MCF 10A (cell line): ENCODE measurements at regions not wholly inside any gene's neighbourhood (a gene's known extent, or its start where the extent isn't known, plus 50 kb on each side); places are given as distances from the start of the nearest gene placed in this dataset.
A peak's percentile ranks its signal among the peaks of the same experiment; 100 is the strongest.

Experiments used
- BruUV-seq: library from RNA; stranded (reverse); fragments of 400-500 nt; replicated peaks from 2 replicates; lab custom pipeline; 2021; lab: Mats Ljungman, UMichigan
- CTCF ChIA-PET: fragments of 300-600 bp; sonication (Branson Sonifier 250); formaldehyde crosslinking; extraction: SDS; loops from one replicate; lab custom pipeline; 2021; ENCODE audit warnings: antibody characterized with exemption, inconsistent platforms; lab: Yijun Ruan, JAX
- POLR2A ChIA-PET: fragments of 300-600, 350-650 bp; sonication (Branson Sonifier 250); formaldehyde crosslinking; extraction: SDS; loops from one replicate; lab custom pipeline; 2020; ENCODE audit warnings: antibody characterized with exemption, inconsistent platforms; lab: Yijun Ruan, JAX
- DNase-seq: peaks from one replicate; pipeline ENCODE4 v3.0.0-alpha.2; 2018; ENCODE audit not compliant: unreplicated experiment
- H3K27ac Mint-ChIP-seq: one replicate; pipeline ENCODE4 v1.8.0; 2022; ENCODE audit warnings: mild to moderate bottlenecking, low read depth, mixed read lengths; ENCODE audit not compliant: unreplicated experiment
- H3K27me3 Mint-ChIP-seq: one replicate; pipeline ENCODE4 v1.8.0; 2022; ENCODE audit warnings: mixed read lengths; ENCODE audit not compliant: insufficient read depth, unreplicated experiment
- H3K36me3 Mint-ChIP-seq: one replicate; pipeline ENCODE4 v1.8.0; 2022; ENCODE audit warnings: mild to moderate bottlenecking, moderate library complexity, mixed read lengths; ENCODE audit not compliant: insufficient read depth, unreplicated experiment
- H3K4me1 Mint-ChIP-seq: one replicate; pipeline ENCODE4 v1.8.0; 2022; ENCODE audit warnings: mixed read lengths; ENCODE audit not compliant: insufficient read depth, unreplicated experiment
- H3K4me3 Mint-ChIP-seq: one replicate; pipeline ENCODE4 v1.8.0; 2022; ENCODE audit warnings: mild to moderate bottlenecking, moderate library complexity, mixed read lengths; ENCODE audit not compliant: unreplicated experiment
- H3K9me3 Mint-ChIP-seq: one replicate; pipeline ENCODE4 v1.8.0; 2022; ENCODE audit warnings: mixed read lengths; ENCODE audit not compliant: unreplicated experiment
- intact Hi-C: fragments of 100-400 bp; cut with micrococcal nuclease; formaldehyde crosslinking; loops from 2 replicates; pipeline ENCODE4 v1.14.1; 2022
- TF ChIP-seq, protein P1 (sequence below): fragments of 200-600 bp; IDR thresholded peaks from one replicate; pipeline ENCODE4 v1.8.0; 2022; ENCODE audit warnings: antibody characterized with exemption, mild to moderate bottlenecking; ENCODE audit not compliant: unreplicated experiment

DNA sequence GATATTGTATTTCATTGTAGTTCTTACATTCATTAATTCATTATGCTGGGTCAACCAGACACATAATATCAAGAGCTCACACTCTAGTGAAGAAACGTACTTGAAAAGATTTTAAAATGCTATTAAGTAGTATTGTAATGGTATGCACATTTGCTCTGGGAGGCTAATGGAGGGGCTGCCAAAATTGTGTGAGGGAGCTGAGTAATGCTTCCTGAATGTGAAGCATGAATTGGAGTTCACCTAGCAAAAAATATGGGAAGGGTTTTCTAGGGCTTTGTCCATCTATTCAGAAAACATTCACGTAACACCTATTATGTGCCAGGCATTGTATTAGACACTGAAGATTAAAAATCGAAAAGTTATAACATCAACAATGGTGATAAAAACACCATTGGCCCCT lies 403.8 kb upstream of the PDE3A start:
- H3K27ac Mint-ChIP-seq, result no peak overlapping the region
- TF ChIP-seq, protein P1, sequence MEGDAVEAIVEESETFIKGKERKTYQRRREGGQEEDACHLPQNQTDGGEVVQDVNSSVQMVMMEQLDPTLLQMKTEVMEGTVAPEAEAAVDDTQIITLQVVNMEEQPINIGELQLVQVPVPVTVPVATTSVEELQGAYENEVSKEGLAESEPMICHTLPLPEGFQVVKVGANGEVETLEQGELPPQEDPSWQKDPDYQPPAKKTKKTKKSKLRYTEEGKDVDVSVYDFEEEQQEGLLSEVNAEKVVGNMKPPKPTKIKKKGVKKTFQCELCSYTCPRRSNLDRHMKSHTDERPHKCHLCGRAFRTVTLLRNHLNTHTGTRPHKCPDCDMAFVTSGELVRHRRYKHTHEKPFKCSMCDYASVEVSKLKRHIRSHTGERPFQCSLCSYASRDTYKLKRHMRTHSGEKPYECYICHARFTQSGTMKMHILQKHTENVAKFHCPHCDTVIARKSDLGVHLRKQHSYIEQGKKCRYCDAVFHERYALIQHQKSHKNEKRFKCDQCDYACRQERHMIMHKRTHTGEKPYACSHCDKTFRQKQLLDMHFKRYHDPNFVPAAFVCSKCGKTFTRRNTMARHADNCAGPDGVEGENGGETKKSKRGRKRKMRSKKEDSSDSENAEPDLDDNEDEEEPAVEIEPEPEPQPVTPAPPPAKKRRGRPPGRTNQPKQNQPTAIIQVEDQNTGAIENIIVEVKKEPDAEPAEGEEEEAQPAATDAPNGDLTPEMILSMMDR, result no peak
- peaks cover 12% of the 10 kb centered on the region for H3K4me1 Mint-ChIP-seq
- no peak overlapping the region for H3K4me3 Mint-ChIP-seq
- no peaks in the 10 kb centered on the region for H3K9me3 Mint-ChIP-seq
- ChIA-PET CTCF (no interaction called here), POLR2A (no interaction called here)
- H3K27me3 Mint-ChIP-seq, result peaks cover 7% of the 10 kb centered on the region
- no TSS peak for BruUV-seq
- no peaks in the 10 kb centered on the region for H3K36me3 Mint-ChIP-seq
- no peak for DNase-seq
- intact Hi-C loops, result no loop called here

DNA sequence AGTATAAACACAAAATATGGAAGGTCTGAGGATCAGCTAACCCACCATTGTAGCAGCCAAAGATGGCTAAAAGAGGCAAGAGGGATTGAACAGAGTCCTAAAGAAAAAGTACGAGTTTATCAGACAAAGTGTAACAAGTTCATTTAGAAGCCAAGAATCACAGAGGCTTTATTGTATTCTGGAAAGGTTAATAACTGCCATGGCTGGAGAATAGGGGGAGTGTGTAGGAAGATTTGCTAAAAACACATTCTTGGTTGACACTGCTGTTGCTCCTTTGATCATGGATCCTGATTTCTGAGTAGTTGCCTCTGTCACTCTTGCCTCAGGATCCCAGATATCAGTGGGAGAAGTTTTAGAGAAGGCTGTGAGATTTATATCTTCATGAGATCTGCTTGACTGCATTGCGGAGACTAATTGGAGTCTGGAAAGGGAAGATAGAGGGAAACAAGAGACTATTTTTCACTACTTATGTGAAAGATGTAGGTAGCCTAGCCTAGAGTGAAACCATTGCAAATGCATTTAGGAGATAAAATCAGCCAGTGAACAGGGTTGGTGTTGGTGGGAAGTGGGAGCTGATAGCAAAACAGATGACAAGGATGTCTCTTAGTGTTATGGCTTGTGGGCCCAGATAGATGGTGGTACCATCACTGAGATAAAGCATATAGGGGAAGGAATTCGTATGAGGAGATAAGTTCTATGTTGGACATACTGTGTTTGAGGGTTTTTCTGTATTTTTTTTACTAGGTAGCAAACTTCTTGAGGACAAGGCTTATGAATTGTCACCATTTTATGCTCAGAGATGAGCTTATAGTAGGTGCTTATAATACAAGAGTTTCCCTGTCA lies 402.9 kb upstream of the PDE3A start:
- no peaks in the 10 kb centered on the region for H3K36me3 Mint-ChIP-seq
- H3K9me3 Mint-ChIP-seq, result no peaks in the 10 kb centered on the region
- no TSS peak for BruUV-seq
- H3K4me1 Mint-ChIP-seq, result peaks cover 16% of the 10 kb centered on the region
- H3K4me3 Mint-ChIP-seq, result no peak overlapping the region
- TF ChIP-seq, protein P1, result no peak
- peaks cover 2% of the 10 kb centered on the region for H3K27me3 Mint-ChIP-seq
- intact Hi-C loops, result no loop called here
- H3K27ac Mint-ChIP-seq, result no peak overlapping the region
- ChIA-PET POLR2A (interaction anchor here (1.3 kb wide), 1 partner anchor 19 kb away, joined by 3 read pairs; no protein-coding TSS in a partner anchor), CTCF (interaction anchor here (0.6 kb wide), 1 partner anchor 20 kb away, joined by 3 read pairs; no protein-coding TSS in a partner anchor)
- no peak for DNase-seq

DNA sequence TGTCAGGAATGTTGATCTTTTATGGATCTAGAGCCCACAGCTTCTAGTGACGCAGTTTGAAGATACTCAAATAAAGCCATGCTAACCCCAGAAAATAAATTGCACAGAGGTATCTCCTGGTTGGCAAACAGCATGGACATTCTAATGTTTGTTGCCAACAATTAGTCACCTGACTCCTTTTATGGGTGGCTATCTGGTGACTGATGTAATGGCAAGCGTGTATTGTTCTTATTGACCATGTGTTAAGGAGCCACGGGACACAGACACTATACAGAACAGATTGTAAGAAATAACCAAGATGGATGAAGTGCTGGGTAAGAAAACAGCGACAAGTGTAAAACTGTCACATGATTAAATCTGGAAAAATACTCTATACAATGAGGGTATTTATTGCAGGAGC lies 401.3 kb upstream of the PDE3A start:
- H3K4me3 Mint-ChIP-seq, result no peak overlapping the region
- BruUV-seq, result no TSS peak
- intact Hi-C loops, result no loop called here

GRCh38 chr12:19967431-19967830 lies 400.9 kb upstream of the PDE3A start:
- TF ChIP-seq, protein P1, result no peak
- Mint-ChIP-seq H3K4me3 (no peak overlapping the region), H3K36me3 (no peaks in the 10 kb centered on the region), H3K9me3 (no peaks in the 10 kb centered on the region), H3K27me3 (no peaks in the 10 kb centered on the region), H3K27ac (no peak overlapping the region), H3K4me1 (peaks cover 29% of the 10 kb centered on the region)
- intact Hi-C loops, result no loop called here
- no TSS peak for BruUV-seq
- CTCF ChIA-PET, result interaction anchor here (0.7 to 1.5 kb wide), 3 partner anchors 13 to 122 kb away, joined by 3 to 6 read pairs (median 4); no protein-coding TSS in a partner anchor
- POLR2A ChIA-PET, result interaction anchor here (0.6 to 1.2 kb wide), 4 partner anchors 20 to 1495 kb away, joined by 3 to 4 read pairs (median 3); no protein-coding TSS in a partner anchor
- peak; percentile 58 for DNase-seq

More for the DNA sequence above, 401.3 kb upstream of the PDE3A start:
- ChIA-PET CTCF (interaction anchor here (1.5 kb wide), 1 partner anchor 18 kb away, joined by 4 read pairs; no protein-coding TSS in a partner anchor), POLR2A (interaction anchor here (0.6 to 1.3 kb wide), 5 partner anchors 20 to 1494 kb away, joined by 3 to 4 read pairs (median 3); no protein-coding TSS in a partner anchor)
- Mint-ChIP-seq H3K4me1 (peaks cover 28% of the 10 kb centered on the region), H3K27me3 (no peaks in the 10 kb centered on the region), H3K9me3 (no peaks in the 10 kb centered on the region), H3K27ac (no peak overlapping the region), H3K36me3 (no peaks in the 10 kb centered on the region)
- DNase-seq, result no peak
- TF ChIP-seq, protein P1, result no peak
